Prostate gland (tissue), 2 donors: ENCODE measurements at regions not wholly inside any gene's neighbourhood (a gene's known extent, or its start where the extent isn't known, plus 50 kb on each side); places are given as distances from the start of the nearest gene placed in this dataset.
A peak's percentile ranks its signal among the peaks of the same experiment; 100 is the strongest.

Source experiments
- DNase-seq: peaks from one replicate; pipeline ENCODE4 v3.0.0-alpha.2; 2019; ENCODE audit warnings: low spot score
- H3K27ac ChIP-seq, 2 donors: fragments of 200-600 bp; sonication (generic); 2 replicates each; pipeline ENCODE4 v1.5.1; 2017 to 2019
- H3K27me3 ChIP-seq: fragments of 200-600 bp; sonication (generic); replicated peaks from 2 replicates; pipeline ENCODE4 v1.5.1; 2019; ENCODE audit not compliant: insufficient read depth
- H3K36me3 ChIP-seq, 2 donors: fragments of 200-600 bp; sonication (generic); 1 replicate in 1 of 2; 2 replicates in 1 of 2; pipeline versions ENCODE4 v1.5.1 to v1.8.1; 2017 to 2019
- H3K4me1 ChIP-seq: fragments of 200-600 bp; sonication (generic); replicated peaks from 2 replicates; pipeline ENCODE4 v1.5.1; 2019
- H3K4me3 ChIP-seq, 2 donors: fragments of 200-600 bp; sonication (generic); 2 replicates each; pipeline ENCODE4 v1.5.1; 2017 to 2019
- H3K9me3 ChIP-seq: fragments of 200-600 bp; sonication (generic); 2 replicates; pipeline ENCODE4 v1.5.1; 2017
- POLR2A ChIP-seq: fragments of 450-650 bp; IDR thresholded peaks from one replicate; pipeline ENCODE4 v1.6.1; 2016; ENCODE audit warnings: antibody characterized with exemption, mild to moderate bottlenecking
- POLR2AphosphoS5 ChIP-seq: sonication (generic); formaldehyde crosslinking; IDR thresholded peaks from one replicate; pipeline ENCODE4 v1.6.1; 2017; ENCODE audit warnings: antibody characterized with exemption
- WGBS: methylation state at CpG from one replicate; pipeline ENCODE4 v1.1.5; 2018; 5-methylcytosine and 5-hydroxymethylcytosine counted together
- intact Hi-C: fragments of 100-400 bp; cut with DNase I; formaldehyde crosslinking; loops from one replicate; pipeline ENCODE4 v1.14.2; 2022
- TF ChIP-seq, protein P1 (sequence below), 4 experiments: fragments of 200-600 bp in 2 of 4; fragments of 450-650 bp in 2 of 4; sonication (generic) in 2 of 4; IDR thresholded peaks; 1 replicate in 3 of 4; 2 replicates in 1 of 4; pipeline ENCODE4 v1.5.1; 2016 to 2019; ENCODE audit warnings: antibody characterized with exemption in 4 of 4, mild to moderate bottlenecking in 2 of 4, moderate library complexity in 2 of 4

- intact Hi-C loops = no loop called here
- Histone ChIP-seq H3K4me3 (no peak overlapping the region), H3K27ac (no peak overlapping the region), H3K36me3 (no peaks in the 10 kb centered on the region), H3K4me1 (no peaks in the 10 kb centered on the region), H3K9me3 (no peaks in the 10 kb centered on the region), H3K27me3 (no peaks in the 10 kb centered on the region)
- no peak for DNase-seq
- 56% methylated on average over 4 of the region's 4 CpGs for WGBS
- no peak for TF ChIP-seq POLR2A
- TF ChIP-seq, protein P1, sequence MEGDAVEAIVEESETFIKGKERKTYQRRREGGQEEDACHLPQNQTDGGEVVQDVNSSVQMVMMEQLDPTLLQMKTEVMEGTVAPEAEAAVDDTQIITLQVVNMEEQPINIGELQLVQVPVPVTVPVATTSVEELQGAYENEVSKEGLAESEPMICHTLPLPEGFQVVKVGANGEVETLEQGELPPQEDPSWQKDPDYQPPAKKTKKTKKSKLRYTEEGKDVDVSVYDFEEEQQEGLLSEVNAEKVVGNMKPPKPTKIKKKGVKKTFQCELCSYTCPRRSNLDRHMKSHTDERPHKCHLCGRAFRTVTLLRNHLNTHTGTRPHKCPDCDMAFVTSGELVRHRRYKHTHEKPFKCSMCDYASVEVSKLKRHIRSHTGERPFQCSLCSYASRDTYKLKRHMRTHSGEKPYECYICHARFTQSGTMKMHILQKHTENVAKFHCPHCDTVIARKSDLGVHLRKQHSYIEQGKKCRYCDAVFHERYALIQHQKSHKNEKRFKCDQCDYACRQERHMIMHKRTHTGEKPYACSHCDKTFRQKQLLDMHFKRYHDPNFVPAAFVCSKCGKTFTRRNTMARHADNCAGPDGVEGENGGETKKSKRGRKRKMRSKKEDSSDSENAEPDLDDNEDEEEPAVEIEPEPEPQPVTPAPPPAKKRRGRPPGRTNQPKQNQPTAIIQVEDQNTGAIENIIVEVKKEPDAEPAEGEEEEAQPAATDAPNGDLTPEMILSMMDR (IDR thresholded peaks at IDR 0.05) = no peak
- no peak for TF ChIP-seq POLR2AphosphoS5
These were observed 164.2 kb upstream of the GPR101 start for GRCh38 chrX:137198040-137198439.

DNA sequence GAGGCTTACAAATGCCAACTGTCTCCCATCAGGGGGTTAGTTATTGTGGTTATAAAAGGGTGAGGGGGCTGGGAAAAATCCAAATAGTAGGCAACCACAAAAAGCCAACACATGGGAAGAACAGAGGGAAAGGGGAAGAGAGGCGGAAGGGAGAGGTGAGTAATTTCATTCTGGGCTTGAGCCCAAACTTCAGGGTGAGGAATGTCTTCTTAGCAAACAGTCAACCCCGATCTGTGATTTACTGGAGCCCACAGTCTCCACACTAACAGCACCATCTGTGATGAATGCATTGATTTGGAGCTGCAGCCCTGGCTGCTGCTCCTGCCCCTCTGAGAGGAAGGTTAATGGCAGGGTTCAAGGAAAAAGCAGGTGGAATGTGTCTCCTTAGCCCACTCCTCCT, 162.2 kb upstream of the GPR101 start:
- H3K36me3 ChIP-seq = no peaks in the 10 kb centered on the region
- H3K4me3 ChIP-seq = no peak overlapping the region
- no peaks in the 10 kb centered on the region for H3K27me3 ChIP-seq
- intact Hi-C loops = no loop called here
- DNase-seq = no peak
- no peak overlapping the region for H3K27ac ChIP-seq
- no peaks in the 10 kb centered on the region for H3K9me3 ChIP-seq
- TF ChIP-seq, protein P1 (IDR thresholded peaks at IDR 0.05) = no peak
- TF ChIP-seq POLR2A (no peak), POLR2AphosphoS5 (no peak)
- 6% methylated on average over 2 of the region's 2 CpGs for WGBS
- H3K4me1 ChIP-seq = no peaks in the 10 kb centered on the region

DNA sequence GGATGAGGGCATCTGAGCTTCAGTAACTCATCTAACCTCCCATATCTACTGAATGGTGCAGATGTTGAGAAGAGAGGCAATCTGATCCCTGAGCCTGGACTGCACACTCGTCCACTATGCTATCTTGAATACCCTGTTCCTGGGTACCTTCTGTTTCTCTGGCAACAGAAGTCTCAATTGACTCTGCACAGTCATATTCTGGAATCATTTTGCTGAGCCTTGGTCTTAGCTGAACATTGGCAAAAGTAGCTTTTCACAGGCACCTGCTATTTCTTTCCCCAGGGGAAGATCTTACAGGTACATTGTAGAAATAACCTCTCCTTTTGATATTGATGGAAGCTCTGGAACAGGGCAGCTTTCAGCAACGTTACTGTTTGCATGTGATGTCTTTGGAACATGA, 161.5 kb upstream of the GPR101 start:
- H3K36me3 ChIP-seq = no peaks in the 10 kb centered on the region
- WGBS = 48% methylated on average over 2 of the region's 2 CpGs
- H3K4me1 ChIP-seq = no peaks in the 10 kb centered on the region
- intact Hi-C loops = no loop called here
- DNase-seq = no peak
- no peaks in the 10 kb centered on the region for H3K9me3 ChIP-seq
- no peak overlapping the region for H3K27ac ChIP-seq
- TF ChIP-seq POLR2A = no peak
- no peak for TF ChIP-seq POLR2AphosphoS5
- TF ChIP-seq, protein P1 (IDR thresholded peaks at IDR 0.05) = no peak
- H3K4me3 ChIP-seq = no peak overlapping the region
- H3K27me3 ChIP-seq = no peaks in the 10 kb centered on the region

DNA sequence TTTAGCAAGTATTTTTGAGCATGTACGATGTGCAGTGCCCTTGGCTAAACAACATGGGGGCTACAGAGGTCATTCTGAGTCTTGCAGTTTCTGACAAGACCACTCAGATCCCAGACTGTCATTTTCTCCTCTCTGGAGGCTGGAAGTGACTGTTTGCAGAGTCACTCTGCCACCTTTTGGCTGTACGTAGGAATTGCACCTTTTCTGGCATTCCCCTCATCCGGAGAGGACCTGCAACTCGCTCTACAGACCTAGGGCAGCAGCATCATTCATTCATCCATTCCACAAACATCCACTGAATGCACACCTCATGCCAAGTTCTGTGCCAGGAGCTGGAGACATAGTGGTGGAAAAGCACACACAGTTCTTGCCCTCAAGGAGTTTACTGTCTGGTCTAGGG, 160.4 kb upstream of the GPR101 start:
- intact Hi-C loops = no loop called here
- Histone ChIP-seq H3K9me3 (no peaks in the 10 kb centered on the region), H3K27ac (no peak overlapping the region), H3K4me3 (no peak overlapping the region), H3K36me3 (no peaks in the 10 kb centered on the region), H3K27me3 (no peaks in the 10 kb centered on the region), H3K4me1 (no peaks in the 10 kb centered on the region)
- DNase-seq = no peak
- TF ChIP-seq, protein P1 (IDR thresholded peaks at IDR 0.05) = peak in 1 of 4 experiments; percentile 27
- TF ChIP-seq POLR2A (no peak), POLR2AphosphoS5 (no peak)
- 31% methylated on average over 3 of the region's 4 CpGs for WGBS

- TF ChIP-seq, protein P1 (IDR thresholded peaks at IDR 0.05) = no peak
- Histone ChIP-seq H3K27me3 (no peaks in the 10 kb centered on the region), H3K27ac (no peak overlapping the region), H3K36me3 (no peaks in the 10 kb centered on the region), H3K9me3 (no peaks in the 10 kb centered on the region), H3K4me1 (no peaks in the 10 kb centered on the region), H3K4me3 (no peak overlapping the region)
- DNase-seq = no peak
- 83% methylated on average over 4 of the region's 4 CpGs for WGBS
- intact Hi-C loops = no loop called here
These were observed 153.7 kb upstream of the GPR101 start for GRCh38 chrX:137187540-137187939.
